Stimulated activated CD8-positive, alpha-beta memory T cell treated with anti-CD3 and anti-CD28 coated beads, Interleukin-12 subunit alpha, Interleukin-12 subunit beta, amount 100 ng/mL, for 1 hour (primary cell): ENCODE measurements at regions not wholly inside any gene's neighbourhood (a gene's known extent, or its start where the extent isn't known, plus 50 kb on each side); places are given as distances from the start of the nearest gene placed in this dataset.

Experiments
- DNase-seq: peaks from one replicate; pipeline ENCODE4 v3.0.0-alpha.2; 2020; ENCODE audit warnings: low read depth

- no peak for DNase-seq
Observed at GRCh38 chr2:193695367-193695766, 1500.6 kb upstream of the TMEFF2 start.

GRCh38 chr2:193693758-193694157 lies 1499.0 kb upstream of the TMEFF2 start:
- DNase-seq: no peak

DNA sequence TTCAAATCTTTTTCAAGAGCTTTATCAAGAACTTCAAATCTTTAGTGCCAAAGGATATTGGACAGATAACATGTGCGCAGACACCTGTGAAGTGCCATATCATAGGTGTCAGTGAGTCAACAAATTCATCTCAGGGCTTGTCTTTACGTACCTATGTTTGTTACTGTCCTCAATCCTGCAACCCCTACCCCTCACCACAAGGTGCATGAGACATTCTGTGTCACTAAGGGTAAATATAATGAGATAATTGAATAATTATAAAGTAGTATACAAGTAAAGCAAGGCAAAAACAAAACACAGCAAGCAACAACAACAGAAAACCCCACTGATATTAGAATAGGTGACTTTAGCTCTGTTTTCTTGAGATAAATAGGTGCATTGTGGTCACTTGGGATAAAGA lies 1495.8 kb upstream of the TMEFF2 start:
- DNase-seq: no peak

GRCh38 chr2:193687195-193687594 lies 1492.5 kb upstream of the TMEFF2 start:
- DNase-seq: no peak

GRCh38 chr2:193679847-193680246 lies 1485.1 kb upstream of the TMEFF2 start:
- DNase-seq: no peak

DNA sequence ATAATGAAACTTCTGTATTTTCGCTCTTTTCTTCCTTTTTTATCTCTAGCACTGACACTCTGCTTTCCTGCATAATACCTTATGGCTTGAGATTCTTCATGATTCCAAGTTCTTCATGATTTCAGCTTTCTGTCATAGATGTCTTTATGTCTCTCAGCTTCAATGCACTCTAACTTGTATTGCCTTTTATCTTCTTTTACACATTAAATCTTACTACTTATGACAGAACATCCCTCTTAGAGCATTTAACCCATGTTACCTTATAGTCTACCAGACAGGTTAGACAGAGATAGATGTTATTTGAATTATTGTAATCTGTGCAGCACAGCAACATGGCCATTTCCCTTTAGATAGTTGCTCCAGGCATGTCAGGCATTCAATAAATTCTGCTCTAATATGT lies 1475.7 kb upstream of the TMEFF2 start:
- DNase-seq: no peak

GRCh38 chr2:193668557-193669323 lies 1474.0 kb upstream of the TMEFF2 start:
- no peak for DNase-seq

- DNase-seq: no peak
Observed at GRCh38 chr2:193627927-193628272, 1433.2 kb upstream of the TMEFF2 start.

DNA sequence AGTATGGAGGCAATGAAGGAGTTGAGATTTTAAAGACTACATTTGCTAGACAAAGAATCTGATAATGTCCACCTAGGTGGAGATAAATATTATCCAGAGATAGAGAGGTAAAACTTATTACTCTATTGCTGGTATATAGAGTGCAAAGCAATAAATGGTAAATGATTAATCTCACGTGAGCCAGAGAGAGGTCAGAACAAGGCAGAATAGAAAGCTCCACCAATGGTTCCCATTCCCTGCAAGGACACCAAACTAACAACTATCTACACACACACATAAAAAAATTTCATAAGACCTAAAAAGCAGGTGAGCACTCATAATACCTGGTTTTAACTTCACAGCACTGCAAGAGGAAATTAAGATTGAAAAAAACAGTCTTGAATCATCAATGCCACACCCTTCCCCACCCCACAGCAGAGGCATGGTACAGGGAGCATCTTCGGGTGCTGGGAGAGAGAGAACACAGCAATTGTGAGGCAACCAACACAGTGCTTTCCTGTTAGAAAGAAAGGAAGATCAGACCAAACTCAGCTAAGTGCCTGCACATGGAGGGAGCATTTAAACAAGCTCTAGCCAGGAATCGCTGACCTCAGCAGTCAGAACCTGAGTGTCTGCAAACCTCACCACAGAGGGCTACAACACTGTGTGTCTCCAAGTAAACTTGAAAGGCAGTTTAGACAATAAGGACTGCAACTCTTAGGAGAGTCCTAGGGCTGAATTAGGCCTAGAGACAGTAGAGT lies 1432.6 kb upstream of the TMEFF2 start:
- no peak for DNase-seq

GRCh38 chr2:193608451-193608850 lies 1413.7 kb upstream of the TMEFF2 start:
- no peak for DNase-seq

GRCh38 chr2:193590831-193591230 lies 1396.1 kb upstream of the TMEFF2 start:
- no peak for DNase-seq

GRCh38 chr2:193584522-193584938 lies 1389.8 kb upstream of the TMEFF2 start:
- no peak for DNase-seq

DNA sequence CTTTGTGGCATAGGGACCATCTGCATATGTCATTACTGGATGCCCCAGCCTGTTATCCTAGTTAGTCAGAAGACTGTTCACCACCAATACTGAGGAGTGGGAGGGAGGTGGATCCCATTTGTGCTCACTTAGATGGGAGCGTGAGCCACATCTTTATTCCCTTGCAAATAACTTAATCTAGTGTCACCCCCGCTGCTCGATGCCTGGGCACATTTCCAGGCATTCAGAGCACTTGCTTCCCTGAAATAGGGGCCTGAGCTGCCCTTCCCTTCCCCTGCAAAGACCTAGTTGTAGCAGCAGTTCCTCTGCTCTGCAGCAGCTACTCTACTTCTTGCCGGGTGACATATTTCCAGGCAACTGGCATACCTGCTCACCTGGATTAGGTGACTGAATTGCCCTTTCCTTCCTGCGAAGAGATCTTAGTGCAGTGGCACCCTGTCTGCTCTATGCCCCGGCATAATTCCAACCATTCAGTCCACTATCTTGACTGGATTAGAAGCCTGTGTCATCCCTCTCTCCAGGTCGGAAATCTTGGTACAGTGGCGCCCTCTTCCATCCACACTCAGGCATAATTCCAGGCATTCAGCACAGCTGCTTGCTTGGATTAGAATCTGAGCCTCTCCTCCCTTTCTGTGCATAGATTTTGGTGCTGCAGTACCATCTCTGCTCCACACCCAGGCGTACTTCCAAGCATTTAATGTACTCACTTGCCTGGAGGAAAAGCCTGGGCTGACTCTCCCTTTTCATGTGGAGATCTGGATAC lies 1389.1 kb upstream of the TMEFF2 start:
- DNase-seq: no peak

DNA sequence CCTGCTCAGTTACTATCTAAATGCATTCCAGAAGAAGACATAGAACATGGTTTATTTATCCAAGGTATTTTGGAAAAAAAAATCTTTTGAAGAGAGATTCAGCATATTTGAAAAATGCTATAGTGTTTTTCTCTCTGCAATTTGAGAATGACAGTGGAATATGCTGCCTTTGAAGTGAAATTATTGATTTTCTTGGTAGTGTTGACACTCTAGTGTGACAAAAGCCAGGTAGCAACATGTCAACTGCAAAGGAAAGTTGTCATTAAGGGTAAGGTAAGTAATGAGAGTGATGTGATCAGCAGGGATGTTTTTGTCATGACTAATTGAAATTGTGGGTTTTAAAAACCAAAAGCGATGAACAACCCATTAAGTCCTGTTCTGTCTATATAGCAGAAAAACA lies 1387.1 kb upstream of the TMEFF2 start:
- no peak for DNase-seq

DNA sequence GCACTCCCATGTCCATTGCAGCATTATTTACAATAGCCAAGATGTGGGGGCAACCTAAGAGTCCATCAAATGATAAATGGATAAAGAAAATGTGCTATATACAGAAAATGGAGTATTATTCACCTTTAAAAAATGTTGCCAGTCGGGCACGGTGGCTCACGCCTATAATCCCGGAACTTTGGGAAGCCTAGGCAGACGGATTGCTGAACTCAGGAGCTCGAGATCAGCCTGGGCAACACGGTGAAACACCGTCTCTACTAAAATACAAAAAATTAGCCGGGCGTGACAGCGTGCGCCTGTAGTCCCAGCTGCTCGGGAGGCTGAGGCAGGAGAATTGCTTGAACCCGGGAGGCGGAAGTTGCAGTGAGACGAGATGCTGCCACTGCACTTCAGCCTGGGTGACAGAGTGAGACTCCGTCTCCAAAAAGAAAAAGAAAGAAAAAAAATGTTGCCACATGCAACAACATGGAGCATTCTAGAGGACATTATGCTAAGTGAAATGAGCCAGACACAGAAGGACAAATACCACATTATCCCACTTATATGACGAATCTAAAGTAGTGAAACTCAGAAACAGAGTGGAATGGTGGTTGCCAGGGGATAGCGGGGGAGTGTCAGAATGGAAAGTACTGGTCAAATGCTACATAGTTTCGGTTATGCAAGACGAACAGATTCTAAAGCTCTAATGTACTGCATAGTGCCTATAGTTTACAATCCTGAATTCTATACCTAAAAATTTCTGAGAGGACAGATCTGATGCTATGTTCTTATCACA lies 1385.6 kb upstream of the TMEFF2 start:
- DNase-seq: no peak

GRCh38 chr2:193566886-193567285 lies 1372.2 kb upstream of the TMEFF2 start:
- DNase-seq: no peak

GRCh38 chr2:193566276-193566675 lies 1371.5 kb upstream of the TMEFF2 start:
- DNase-seq: no peak

- DNase-seq: no peak
Observed at GRCh38 chr2:193562031-193562430, 1367.3 kb upstream of the TMEFF2 start.

GRCh38 chr2:193561054-193561453 lies 1366.3 kb upstream of the TMEFF2 start:
- DNase-seq: no peak

GRCh38 chr2:193556766-193557470 lies 1362.2 kb upstream of the TMEFF2 start:
- no peak for DNase-seq

DNA sequence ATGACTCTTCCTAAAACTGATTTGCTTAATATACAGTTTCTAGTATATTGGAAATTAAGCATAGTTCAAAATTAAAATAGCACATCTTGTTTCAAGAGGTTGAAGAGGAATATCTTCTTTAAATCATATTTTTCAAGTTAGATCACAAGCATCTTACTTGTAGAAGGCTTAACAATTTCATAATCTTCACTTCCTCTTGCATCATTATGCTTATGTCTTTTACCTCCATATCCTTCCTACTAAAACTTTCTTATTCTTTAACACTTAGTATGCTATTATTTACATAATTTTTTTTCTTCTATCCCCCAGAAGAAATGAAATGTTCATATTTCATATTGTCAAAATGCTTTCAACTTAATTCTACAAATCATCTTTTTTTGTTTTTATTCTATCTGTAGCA lies 1354.9 kb upstream of the TMEFF2 start:
- no peak for DNase-seq

DNA sequence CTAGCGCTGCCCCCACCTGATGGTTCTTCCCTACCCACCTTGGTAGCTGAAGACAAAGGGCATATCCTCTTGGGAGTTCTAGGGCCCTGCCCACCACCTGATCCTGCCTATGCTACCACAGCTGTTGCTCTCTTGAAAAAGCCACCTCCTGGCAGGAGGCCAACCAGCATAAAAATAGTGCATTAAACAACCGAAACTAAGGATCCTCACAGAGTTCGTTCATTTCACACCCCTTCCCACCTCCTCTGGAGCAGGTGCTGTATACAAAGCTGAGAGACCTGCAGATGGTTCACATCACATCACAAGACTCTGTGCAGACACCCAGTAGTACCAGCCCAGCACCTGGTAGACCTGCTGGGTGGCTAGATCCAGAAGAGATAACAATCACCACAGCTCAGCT lies 1348.0 kb upstream of the TMEFF2 start:
- DNase-seq: no peak
